HEK293T (cell line): ENCODE measurements at regions not wholly inside any gene's neighbourhood (a gene's known extent, or its start where the extent isn't known, plus 50 kb on each side); places are given as distances from the start of the nearest gene placed in this dataset.

Source experiments
- ARNT ChIP-seq: fragments of 450-650 bp; IDR thresholded peaks from 2 replicates; pipeline ENCODE4 v1.6.1; 2017; ENCODE audit warnings: mild to moderate bottlenecking
- FOXM1 ChIP-seq: fragments of 450-650 bp; IDR thresholded peaks from 2 replicates; pipeline ENCODE4 v1.6.1; 2017; ENCODE audit warnings: mild to moderate bottlenecking, borderline replicate concordance
- HDGF ChIP-seq: fragments of 450-650 bp; IDR thresholded peaks from 2 replicates; pipeline ENCODE4 v1.6.1; 2017; ENCODE audit warnings: antibody characterized with exemption, borderline replicate concordance
- NFRKB ChIP-seq: fragments of 450-650 bp; IDR thresholded peaks from 2 replicates; pipeline ENCODE4 v1.6.1; 2016; ENCODE audit warnings: mild to moderate bottlenecking, moderate library complexity
- SP1 ChIP-seq: fragments of 450-650 bp; IDR thresholded peaks from 2 replicates; pipeline ENCODE4 v1.6.1; 2017
- SUZ12 ChIP-seq: fragments of 450-650 bp; IDR thresholded peaks from 2 replicates; pipeline ENCODE4 v1.6.1; 2016; ENCODE audit warnings: mild to moderate bottlenecking
- TARDBP ChIP-seq: fragments of 450-650 bp; IDR thresholded peaks from 2 replicates; pipeline ENCODE4 v1.6.1; 2016

- TF ChIP-seq TARDBP: no peak
- TF ChIP-seq FOXM1: no peak
- no peak for TF ChIP-seq SP1
- no peak for TF ChIP-seq ARNT
- no peak for TF ChIP-seq NFRKB
- no peak for TF ChIP-seq SUZ12
- TF ChIP-seq HDGF: no peak
These were observed 489.0 kb downstream of the KCNJ2 start for GRCh38 chr17:70658317-70658716.
